HL-60 (cell line): ENCODE measurements at regions not wholly inside any gene's neighbourhood (a gene's known extent, or its start where the extent isn't known, plus 50 kb on each side); places are given as distances from the start of the nearest gene placed in this dataset.

Experiments
- DNase-seq, 2 experiments: peaks; one replicate each; pipeline ENCODE4 v3.0.0-alpha.2; 2010 to 2020; ENCODE audit warnings: low read depth in 1 of 2, low spot score in 1 of 2
- H3K27ac ChIP-seq: fragments of 250-450 bp; sonication (Bioruptor Pico); replicated peaks from 2 replicates; pipeline ENCODE4 v1.5.1; 2020; ENCODE audit warnings: mild to moderate bottlenecking, moderate library complexity
- H3K27me3 ChIP-seq: fragments of 250-450 bp; sonication (Bioruptor Pico); 2 replicates; pipeline ENCODE4 v1.5.1; 2021; ENCODE audit warnings: mild to moderate bottlenecking, moderate library complexity; ENCODE audit not compliant: insufficient read depth, poor library complexity, severe bottlenecking
- H3K4me3 ChIP-seq: replicated peaks from 2 replicates; pipeline ENCODE4 v1.5.1; 2011; ENCODE audit warnings: mild to moderate bottlenecking, control low read depth, low read length; ENCODE audit not compliant: insufficient read depth
- GABPA ChIP-seq: IDR thresholded peaks from 2 replicates; pipeline ENCODE4 v1.6.1; 2012; ENCODE audit warnings: low read depth
- POLR2AphosphoS5 ChIP-seq: IDR thresholded peaks from 2 replicates; pipeline ENCODE4 v1.6.1; 2012; ENCODE audit warnings: low read depth
- SPI1 ChIP-seq: IDR thresholded peaks from 2 replicates; pipeline ENCODE4 v1.6.1; 2012; ENCODE audit warnings: low read depth, mild to moderate bottlenecking, borderline replicate concordance
- TF ChIP-seq, protein P1 (sequence below): IDR thresholded peaks from 2 replicates; pipeline ENCODE4 v1.6.1; 2012; ENCODE audit warnings: low read depth; ENCODE audit not compliant: insufficient replicate concordance
- TF ChIP-seq, protein P2 (sequence below): IDR thresholded peaks from one replicate; pipeline ENCODE4 v1.5.1; 2011; ENCODE audit warnings: low read length, control low read depth, inconsistent platforms; ENCODE audit not compliant: insufficient read depth

DNA sequence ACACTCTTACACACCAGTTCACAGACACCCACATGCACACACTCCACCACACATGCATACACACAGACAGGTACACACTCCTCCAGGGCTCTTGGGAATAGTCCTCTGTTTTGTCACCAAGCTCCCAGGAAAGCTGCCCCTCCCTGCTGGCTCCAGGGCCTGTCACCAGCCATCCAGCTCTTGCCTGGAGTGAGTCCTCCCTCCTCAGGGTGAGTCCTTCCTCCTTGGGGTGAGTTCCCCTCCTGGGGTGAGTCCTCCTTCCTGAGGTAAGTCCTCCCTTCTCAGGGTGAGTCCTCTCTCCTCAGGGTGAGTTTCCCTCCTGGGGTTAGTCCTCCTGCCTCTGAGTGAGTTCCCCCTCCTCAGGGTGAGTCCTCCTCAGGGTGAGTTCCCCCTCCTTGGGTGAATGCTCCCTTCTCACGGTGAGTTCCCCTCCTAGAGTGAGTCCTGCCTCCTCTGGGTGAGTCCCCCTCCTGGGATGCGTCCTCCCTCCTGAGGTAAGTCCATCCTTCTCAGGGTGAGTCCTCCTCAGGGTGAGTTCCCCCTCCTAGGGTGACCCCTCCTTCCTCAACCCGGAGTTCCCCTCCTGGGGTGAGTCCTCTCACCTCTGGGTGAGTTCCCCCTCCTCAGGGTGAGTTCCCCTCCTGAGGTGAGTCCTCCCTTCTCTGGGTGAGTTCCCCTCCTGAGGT lies 100.6 kb upstream of the FGF3 start:
- TF ChIP-seq SPI1 (no peak), POLR2AphosphoS5 (no peak), GABPA (no peak)
- TF ChIP-seq, protein P1, sequence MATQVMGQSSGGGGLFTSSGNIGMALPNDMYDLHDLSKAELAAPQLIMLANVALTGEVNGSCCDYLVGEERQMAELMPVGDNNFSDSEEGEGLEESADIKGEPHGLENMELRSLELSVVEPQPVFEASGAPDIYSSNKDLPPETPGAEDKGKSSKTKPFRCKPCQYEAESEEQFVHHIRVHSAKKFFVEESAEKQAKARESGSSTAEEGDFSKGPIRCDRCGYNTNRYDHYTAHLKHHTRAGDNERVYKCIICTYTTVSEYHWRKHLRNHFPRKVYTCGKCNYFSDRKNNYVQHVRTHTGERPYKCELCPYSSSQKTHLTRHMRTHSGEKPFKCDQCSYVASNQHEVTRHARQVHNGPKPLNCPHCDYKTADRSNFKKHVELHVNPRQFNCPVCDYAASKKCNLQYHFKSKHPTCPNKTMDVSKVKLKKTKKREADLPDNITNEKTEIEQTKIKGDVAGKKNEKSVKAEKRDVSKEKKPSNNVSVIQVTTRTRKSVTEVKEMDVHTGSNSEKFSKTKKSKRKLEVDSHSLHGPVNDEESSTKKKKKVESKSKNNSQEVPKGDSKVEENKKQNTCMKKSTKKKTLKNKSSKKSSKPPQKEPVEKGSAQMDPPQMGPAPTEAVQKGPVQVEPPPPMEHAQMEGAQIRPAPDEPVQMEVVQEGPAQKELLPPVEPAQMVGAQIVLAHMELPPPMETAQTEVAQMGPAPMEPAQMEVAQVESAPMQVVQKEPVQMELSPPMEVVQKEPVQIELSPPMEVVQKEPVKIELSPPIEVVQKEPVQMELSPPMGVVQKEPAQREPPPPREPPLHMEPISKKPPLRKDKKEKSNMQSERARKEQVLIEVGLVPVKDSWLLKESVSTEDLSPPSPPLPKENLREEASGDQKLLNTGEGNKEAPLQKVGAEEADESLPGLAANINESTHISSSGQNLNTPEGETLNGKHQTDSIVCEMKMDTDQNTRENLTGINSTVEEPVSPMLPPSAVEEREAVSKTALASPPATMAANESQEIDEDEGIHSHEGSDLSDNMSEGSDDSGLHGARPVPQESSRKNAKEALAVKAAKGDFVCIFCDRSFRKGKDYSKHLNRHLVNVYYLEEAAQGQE, result no peak
- TF ChIP-seq, protein P2, sequence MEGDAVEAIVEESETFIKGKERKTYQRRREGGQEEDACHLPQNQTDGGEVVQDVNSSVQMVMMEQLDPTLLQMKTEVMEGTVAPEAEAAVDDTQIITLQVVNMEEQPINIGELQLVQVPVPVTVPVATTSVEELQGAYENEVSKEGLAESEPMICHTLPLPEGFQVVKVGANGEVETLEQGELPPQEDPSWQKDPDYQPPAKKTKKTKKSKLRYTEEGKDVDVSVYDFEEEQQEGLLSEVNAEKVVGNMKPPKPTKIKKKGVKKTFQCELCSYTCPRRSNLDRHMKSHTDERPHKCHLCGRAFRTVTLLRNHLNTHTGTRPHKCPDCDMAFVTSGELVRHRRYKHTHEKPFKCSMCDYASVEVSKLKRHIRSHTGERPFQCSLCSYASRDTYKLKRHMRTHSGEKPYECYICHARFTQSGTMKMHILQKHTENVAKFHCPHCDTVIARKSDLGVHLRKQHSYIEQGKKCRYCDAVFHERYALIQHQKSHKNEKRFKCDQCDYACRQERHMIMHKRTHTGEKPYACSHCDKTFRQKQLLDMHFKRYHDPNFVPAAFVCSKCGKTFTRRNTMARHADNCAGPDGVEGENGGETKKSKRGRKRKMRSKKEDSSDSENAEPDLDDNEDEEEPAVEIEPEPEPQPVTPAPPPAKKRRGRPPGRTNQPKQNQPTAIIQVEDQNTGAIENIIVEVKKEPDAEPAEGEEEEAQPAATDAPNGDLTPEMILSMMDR, result no peak
- Histone ChIP-seq H3K27ac (no peak overlapping the region), H3K4me3 (no peak overlapping the region), H3K27me3 (no peaks in the 10 kb centered on the region)
- no peak for DNase-seq

DNA sequence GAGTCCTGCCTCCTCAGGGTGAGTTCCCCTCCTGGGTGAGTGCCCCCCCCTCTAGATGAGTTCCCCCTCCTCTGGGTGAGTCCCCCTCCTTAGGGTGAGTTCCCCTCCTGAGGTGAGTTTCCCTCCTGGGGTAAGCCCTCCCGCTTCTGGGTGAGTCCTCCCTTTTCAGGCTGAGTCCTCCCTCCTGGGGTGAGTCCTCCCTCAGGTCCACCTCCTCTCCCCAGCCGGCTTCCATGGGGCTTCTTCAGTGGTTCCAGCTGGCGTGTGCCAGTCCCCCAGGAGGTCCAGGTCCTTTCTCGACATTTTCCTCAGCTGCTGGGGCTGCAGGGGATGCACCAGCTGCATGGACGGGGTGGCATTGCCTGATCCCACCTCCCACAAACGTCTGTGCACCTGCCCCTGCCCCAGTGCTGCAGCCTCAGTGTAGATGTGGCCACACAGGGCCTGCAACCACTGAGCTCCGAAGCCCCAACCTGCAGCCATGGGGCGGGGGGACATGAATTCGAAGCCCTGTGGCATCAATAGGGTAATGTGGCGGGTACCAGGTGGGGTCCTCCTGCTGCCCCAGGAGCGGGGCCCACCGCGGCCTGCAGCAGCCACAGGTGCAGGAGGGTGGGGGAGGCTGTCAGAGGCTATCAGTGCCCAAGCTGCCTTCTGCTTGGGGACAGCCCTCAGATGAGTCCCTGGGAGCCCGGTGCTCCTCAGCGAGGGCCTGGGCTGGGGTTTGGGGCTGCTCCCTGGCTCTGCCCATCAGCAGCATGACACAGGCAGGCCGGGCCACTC lies 101.3 kb upstream of the FGF3 start:
- Histone ChIP-seq H3K27ac (no peak overlapping the region), H3K4me3 (no peak overlapping the region), H3K27me3 (peaks cover 3% of the 10 kb centered on the region)
- TF ChIP-seq, protein P1, result no peak
- TF ChIP-seq GABPA (no peak), POLR2AphosphoS5 (no peak), SPI1 (no peak)
- TF ChIP-seq, protein P2, result no peak
- no peak for DNase-seq

DNA sequence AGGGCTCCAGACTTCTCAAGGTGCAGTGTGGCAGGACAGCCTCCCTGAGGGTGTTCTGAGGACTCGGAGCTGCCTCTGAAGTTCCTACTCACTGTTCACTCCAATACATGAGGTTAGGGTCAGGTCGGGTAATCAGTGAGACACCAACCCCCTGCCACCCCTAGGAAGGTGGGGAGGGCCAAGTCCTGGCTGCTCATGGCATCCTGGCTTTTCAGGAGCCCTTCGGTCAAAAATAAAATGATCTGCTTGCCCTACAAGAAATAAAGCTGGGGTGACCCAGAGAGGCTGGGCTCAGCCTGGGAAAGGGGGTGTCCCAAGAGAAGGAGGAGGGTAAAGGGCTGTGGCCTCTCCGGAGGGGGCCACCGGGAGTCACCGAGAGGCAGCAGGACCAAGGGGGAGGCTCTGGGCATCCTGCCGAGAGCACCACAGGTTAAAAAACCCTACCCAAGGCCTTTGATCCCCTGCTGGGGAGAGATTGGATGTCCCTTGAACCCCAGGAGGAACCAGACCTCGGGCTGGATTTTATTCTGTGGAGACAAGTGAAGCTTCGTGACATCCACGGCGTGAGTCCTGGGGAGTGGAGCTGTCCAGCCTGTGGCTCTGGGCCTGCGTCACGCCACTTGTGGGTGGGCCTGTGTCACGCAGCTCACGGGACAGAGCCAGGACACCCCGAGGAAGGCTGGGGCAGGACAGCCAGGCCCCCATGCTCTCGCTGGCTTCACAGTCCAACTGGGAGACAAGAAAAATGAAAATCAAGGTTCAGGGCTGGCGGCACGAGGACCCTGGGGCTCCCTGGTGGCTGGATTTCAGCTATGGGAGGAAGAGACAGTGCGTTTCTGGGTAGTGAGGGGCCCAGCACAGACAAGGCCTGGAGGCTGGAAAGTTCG lies 102.2 kb upstream of the FGF3 start:
- H3K27me3 ChIP-seq, result peaks cover 9% of the 10 kb centered on the region
- no peak overlapping the region for H3K4me3 ChIP-seq
- H3K27ac ChIP-seq, result no peak overlapping the region
- DNase-seq, result no peak
- no peak for TF ChIP-seq SPI1
- TF ChIP-seq, protein P1, result no peak
- no peak for TF ChIP-seq POLR2AphosphoS5
- TF ChIP-seq GABPA, result no peak
- TF ChIP-seq, protein P2, result no peak
